ENCODE measurements at regions not wholly inside any gene's neighbourhood (a gene's known extent, or its start where the extent isn't known, plus 50 kb on each side); places are given as distances from the start of the nearest gene placed in this dataset.

DNA sequence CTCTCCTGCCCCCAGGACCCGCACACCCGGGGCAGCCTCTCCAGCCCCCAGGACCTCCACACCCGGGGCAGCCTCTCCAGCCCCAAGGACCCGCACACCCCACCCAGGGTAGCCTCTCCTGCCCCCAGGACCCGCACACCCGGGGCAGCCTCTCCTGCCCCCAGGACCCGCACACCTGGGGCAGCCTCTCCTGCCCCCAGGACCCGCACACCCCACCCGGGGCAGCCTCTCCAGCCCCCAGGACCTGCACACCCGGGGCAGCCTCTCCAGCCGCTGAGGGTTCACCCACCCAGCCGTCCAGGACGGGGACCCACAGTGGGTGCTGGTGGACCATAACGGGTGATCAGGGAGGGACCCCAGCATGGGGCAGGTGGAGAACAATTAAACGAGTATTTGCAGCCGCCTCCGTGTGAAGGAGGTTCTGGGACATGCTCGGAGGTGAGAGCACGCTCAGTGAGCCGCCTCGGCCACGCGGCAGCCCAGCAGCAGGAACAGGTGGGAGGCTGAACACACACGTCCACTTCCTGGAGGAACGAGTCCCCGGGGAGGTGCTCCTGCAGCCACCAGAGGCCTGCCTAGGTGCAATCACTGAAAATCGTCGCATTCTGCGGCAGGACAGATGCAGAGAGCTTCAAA, 107.9 kb downstream of the PDGFA start:
- Histone ChIP-seq H3K4me1 (ENCODE audit: control insufficient read depth in 3 of 3, insufficient read depth in 2 of 3, low read depth in 1 of 3, low read length in 2 of 3) (peaks cover 0 to 15% (median 0%) of the 10 kb centered on the region in 3 donors), H3K9me3 (ENCODE audit: control insufficient read depth in 2 of 2, insufficient read depth in 1 of 2, low read depth in 1 of 2, low read length in 1 of 2) (peaks cover 0 to 5% of the 10 kb centered on the region in 2 donors), H3K36me3 (ENCODE audit: control insufficient read depth in 3 of 3, insufficient read depth in 2 of 3, low read depth in 1 of 3, low read length in 3 of 3) (no peaks in the 10 kb centered on the region), H3K27ac (ENCODE audit: low read depth in 1 of 3, low read length in 2 of 3) (no peak overlapping the region), H3K27me3 (ENCODE audit: control insufficient read depth in 3 of 3, insufficient read depth in 3 of 3, low read length in 3 of 3) (no peaks in the 10 kb centered on the region), H3K4me3 (ENCODE audit: low read depth in 1 of 3, low read length in 3 of 3) (no peak overlapping the region)
- WGBS, 3 donors, result 69 to 80% (median 75%) methylated on average over 29 of the region's 29 CpGs
- FAIRE-seq (no peak), DNase-seq (no peak)

DNA sequence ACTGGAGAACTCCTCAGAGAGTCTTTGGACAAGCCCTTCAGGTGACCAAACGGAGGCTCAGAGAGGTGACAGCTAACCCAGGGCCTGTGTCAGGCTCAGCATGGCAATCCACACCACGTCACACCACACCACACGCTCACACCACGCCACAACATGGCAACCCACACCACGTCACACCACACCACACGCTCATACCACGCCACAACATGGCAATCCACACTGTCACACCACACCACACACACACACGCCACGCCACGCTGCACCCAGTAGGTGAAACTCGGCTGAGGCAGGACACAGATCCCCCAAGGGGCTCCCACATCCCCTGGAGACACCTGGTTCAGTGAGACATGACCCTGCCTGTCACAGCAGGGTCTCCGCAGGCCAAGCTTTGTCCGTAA, 107.3 kb downstream of the PDGFA start:
- no peak for DNase-seq
- no peaks in the 10 kb centered on the region for H3K27me3 ChIP-seq (ENCODE audit: control insufficient read depth in 3 of 3, insufficient read depth in 3 of 3, low read length in 3 of 3)
- H3K4me3 ChIP-seq (ENCODE audit: low read depth in 1 of 3, low read length in 3 of 3), result no peak overlapping the region
- H3K4me1 ChIP-seq (ENCODE audit: control insufficient read depth in 3 of 3, insufficient read depth in 2 of 3, low read depth in 1 of 3, low read length in 2 of 3), result peaks cover 0 to 15% (median 0%) of the 10 kb centered on the region in 3 donors
- no peaks in the 10 kb centered on the region for H3K36me3 ChIP-seq (ENCODE audit: control insufficient read depth in 3 of 3, insufficient read depth in 2 of 3, low read depth in 1 of 3, low read length in 3 of 3)
- FAIRE-seq, result no peak
- WGBS, 3 donors, result 87 to 90% (median 89%) methylated on average over 13 of the region's 13 CpGs
- peaks cover 0 to 10% of the 10 kb centered on the region in 2 donors for H3K9me3 ChIP-seq (ENCODE audit: control insufficient read depth in 2 of 2, insufficient read depth in 1 of 2, low read depth in 1 of 2, low read length in 1 of 2)
- no peak overlapping the region for H3K27ac ChIP-seq (ENCODE audit: low read depth in 1 of 3, low read length in 2 of 3)

GRCh38 chr7:414681-415560, 104.7 kb downstream of the PDGFA start:
- FAIRE-seq (no peak), DNase-seq (no peak)
- Histone ChIP-seq H3K4me1 (ENCODE audit: control insufficient read depth in 3 of 3, insufficient read depth in 2 of 3, low read depth in 1 of 3, low read length in 2 of 3) (no peaks in the 10 kb centered on the region), H3K36me3 (ENCODE audit: control insufficient read depth in 3 of 3, insufficient read depth in 2 of 3, low read depth in 1 of 3, low read length in 3 of 3) (no peaks in the 10 kb centered on the region), H3K9me3 (ENCODE audit: control insufficient read depth in 2 of 2, insufficient read depth in 1 of 2, low read depth in 1 of 2, low read length in 1 of 2) (peaks cover 0 to 28% of the 10 kb centered on the region in 2 donors), H3K4me3 (ENCODE audit: low read depth in 1 of 3, low read length in 3 of 3) (no peak overlapping the region), H3K27ac (ENCODE audit: low read depth in 1 of 3, low read length in 2 of 3) (no peak overlapping the region), H3K27me3 (ENCODE audit: control insufficient read depth in 3 of 3, insufficient read depth in 3 of 3, low read length in 3 of 3) (no peaks in the 10 kb centered on the region)
- WGBS, 3 donors, result 93 to 95% (median 94%) methylated on average over 34 to 35 of the region's 35 CpGs

- DNase-seq (no peak), FAIRE-seq (no peak)
- Histone ChIP-seq H3K4me3 (ENCODE audit: low read depth in 1 of 3, low read length in 3 of 3) (no peak overlapping the region), H3K4me1 (ENCODE audit: control insufficient read depth in 3 of 3, insufficient read depth in 2 of 3, low read depth in 1 of 3, low read length in 2 of 3) (no peaks in the 10 kb centered on the region), H3K27ac (ENCODE audit: low read depth in 1 of 3, low read length in 2 of 3) (no peak overlapping the region), H3K27me3 (ENCODE audit: control insufficient read depth in 3 of 3, insufficient read depth in 3 of 3, low read length in 3 of 3) (no peaks in the 10 kb centered on the region), H3K36me3 (ENCODE audit: control insufficient read depth in 3 of 3, insufficient read depth in 2 of 3, low read depth in 1 of 3, low read length in 3 of 3) (no peaks in the 10 kb centered on the region), H3K9me3 (ENCODE audit: control insufficient read depth in 2 of 2, insufficient read depth in 1 of 2, low read depth in 1 of 2, low read length in 1 of 2) (peaks cover 0 to 28% of the 10 kb centered on the region in 2 donors)
- 84 to 89% (median 84%) methylated on average over 33 to 35 of the region's 35 CpGs for WGBS, 3 donors
These were observed 103.8 kb downstream of the PDGFA start for GRCh38 chr7:415646-416525.

- WGBS, 3 donors, result 90 to 93% (median 91%) methylated on average over 24 to 25 of the region's 25 CpGs
- H3K27ac ChIP-seq (ENCODE audit: low read depth in 1 of 3, low read length in 2 of 3), result no peak overlapping the region
- FAIRE-seq (no peak), DNase-seq (no peak)
- no peaks in the 10 kb centered on the region for H3K27me3 ChIP-seq (ENCODE audit: control insufficient read depth in 3 of 3, insufficient read depth in 3 of 3, low read length in 3 of 3)
- no peak overlapping the region for H3K4me3 ChIP-seq (ENCODE audit: low read depth in 1 of 3, low read length in 3 of 3)
- no peaks in the 10 kb centered on the region for H3K36me3 ChIP-seq (ENCODE audit: control insufficient read depth in 3 of 3, insufficient read depth in 2 of 3, low read depth in 1 of 3, low read length in 3 of 3)
- no peaks in the 10 kb centered on the region for H3K4me1 ChIP-seq (ENCODE audit: control insufficient read depth in 3 of 3, insufficient read depth in 2 of 3, low read depth in 1 of 3, low read length in 2 of 3)
- H3K9me3 ChIP-seq (ENCODE audit: control insufficient read depth in 2 of 2, insufficient read depth in 1 of 2, low read depth in 1 of 2, low read length in 1 of 2), result peaks cover 0 to 28% of the 10 kb centered on the region in 2 donors
These were observed 102.7 kb downstream of the PDGFA start for GRCh38 chr7:416761-417624.

DNA sequence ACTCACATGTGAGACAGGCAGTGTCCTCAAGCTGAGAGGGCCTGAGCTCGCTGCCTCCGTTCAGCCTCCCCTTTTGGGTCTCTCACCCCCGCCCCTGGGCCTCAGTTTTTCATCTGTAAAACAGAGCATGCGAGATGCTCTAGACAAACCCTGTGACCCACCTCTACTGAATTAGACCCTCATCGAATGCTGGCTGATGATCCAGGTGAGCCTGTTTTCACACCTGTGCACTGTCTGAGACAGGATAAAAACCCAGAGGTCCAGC, 102.1 kb downstream of the PDGFA start:
- DNase-seq (no peak), FAIRE-seq (no peak)
- no peaks in the 10 kb centered on the region for H3K27me3 ChIP-seq (ENCODE audit: control insufficient read depth in 3 of 3, insufficient read depth in 3 of 3, low read length in 3 of 3)
- no peak overlapping the region for H3K4me3 ChIP-seq (ENCODE audit: low read depth in 1 of 3, low read length in 3 of 3)
- H3K4me1 ChIP-seq (ENCODE audit: control insufficient read depth in 3 of 3, insufficient read depth in 2 of 3, low read depth in 1 of 3, low read length in 2 of 3), result no peaks in the 10 kb centered on the region
- H3K9me3 ChIP-seq (ENCODE audit: control insufficient read depth in 2 of 2, insufficient read depth in 1 of 2, low read depth in 1 of 2, low read length in 1 of 2), result peaks cover 0 to 28% of the 10 kb centered on the region in 2 donors
- WGBS, 3 donors, result 92 to 97% (median 96%) methylated on average over 5 of the region's 5 CpGs
- no peak overlapping the region for H3K27ac ChIP-seq (ENCODE audit: low read depth in 1 of 3, low read length in 2 of 3)
- no peaks in the 10 kb centered on the region for H3K36me3 ChIP-seq (ENCODE audit: control insufficient read depth in 3 of 3, insufficient read depth in 2 of 3, low read depth in 1 of 3, low read length in 3 of 3)

- Histone ChIP-seq H3K4me3 (ENCODE audit: low read depth in 1 of 3, low read length in 3 of 3) (no peak overlapping the region), H3K4me1 (ENCODE audit: control insufficient read depth in 3 of 3, insufficient read depth in 2 of 3, low read depth in 1 of 3, low read length in 2 of 3) (no peaks in the 10 kb centered on the region), H3K36me3 (ENCODE audit: control insufficient read depth in 3 of 3, insufficient read depth in 2 of 3, low read depth in 1 of 3, low read length in 3 of 3) (no peaks in the 10 kb centered on the region), H3K27me3 (ENCODE audit: control insufficient read depth in 3 of 3, insufficient read depth in 3 of 3, low read length in 3 of 3) (no peaks in the 10 kb centered on the region), H3K27ac (ENCODE audit: low read depth in 1 of 3, low read length in 2 of 3) (no peak overlapping the region), H3K9me3 (ENCODE audit: control insufficient read depth in 2 of 2, insufficient read depth in 1 of 2, low read depth in 1 of 2, low read length in 1 of 2) (peaks cover 0 to 28% of the 10 kb centered on the region in 2 donors)
- 86 to 90% (median 86%) methylated on average over 7 of the region's 7 CpGs for WGBS, 3 donors
- FAIRE-seq, result no peak
- no peak for DNase-seq
These were observed 101.6 kb downstream of the PDGFA start for GRCh38 chr7:417973-418601.

Data from small intestine (tissue), 7 donors.